Gastrocnemius medialis (tissue), 4 donors: ENCODE measurements at regions not wholly inside any gene's neighbourhood (a gene's known extent, or its start where the extent isn't known, plus 50 kb on each side); places are given as distances from the start of the nearest gene placed in this dataset.

Experiments used
- ATAC-seq, 2 donors: fragments of 150-250 bp; one replicate each; pipeline ENCODE4 v1.9.1; 2016
- DNase-seq, 2 donors: peaks; one replicate each; pipeline ENCODE4 v3.0.0-alpha.2; 2019
- H3K27ac ChIP-seq, 4 donors: fragments of 200-600 bp; sonication (generic); 1 replicate in 1 of 4; 2 replicates in 3 of 4; pipeline ENCODE4 v1.5.1; 2016 to 2018; ENCODE audit warnings: mild to moderate bottlenecking in 2 of 4, moderate library complexity in 1 of 4
- H3K27me3 ChIP-seq, 3 donors: fragments of 200-600 bp; sonication (generic) in 2 of 3; 1 replicate in 1 of 3; 2 replicates in 2 of 3; pipeline versions ENCODE4 v1.5.1 to v1.6.0; 2016 to 2019; ENCODE audit warnings: mild to moderate bottlenecking in 1 of 3, moderate library complexity in 1 of 3
- H3K36me3 ChIP-seq, 2 donors: fragments of 200-600 bp; sonication (generic) in 1 of 2; one replicate each; pipeline ENCODE4 v1.5.1; 2017 to 2018
- H3K4me1 ChIP-seq, 2 donors: fragments of 200-600 bp; sonication (generic) in 1 of 2; one replicate each; pipeline ENCODE4 v1.5.1; 2016 to 2017; ENCODE audit warnings: mild to moderate bottlenecking in 2 of 2
- H3K4me3 ChIP-seq, 4 donors: fragments of 200-600 bp; sonication (generic) in 3 of 4; 1 replicate in 1 of 4; 2 replicates in 3 of 4; pipeline ENCODE4 v1.5.1; 2016 to 2019; ENCODE audit warnings: mild to moderate bottlenecking in 2 of 4
- H3K9me3 ChIP-seq, 3 donors: fragments of 200-600 bp; sonication (generic) in 2 of 3; 1 replicate in 1 of 3; 2 replicates in 2 of 3; pipeline ENCODE4 v1.5.1; 2016 to 2019
- CTCF ChIP-seq, 5 experiments: fragments of 450-650 bp in 3 of 5; fragments of 200-600 bp in 2 of 5; sonication (generic) in 2 of 5; IDR thresholded peaks in 4 of 5; conservative IDR thresholded peaks in 1 of 5; 1 replicate in 4 of 5; 2 replicates in 1 of 5; pipeline ENCODE4 v1.5.1; 2016 to 2019; ENCODE audit warnings: antibody characterized with exemption in 5 of 5, mild to moderate bottlenecking in 3 of 5, moderate library complexity in 3 of 5
- POLR2A ChIP-seq, 2 donors: fragments of 450-650 bp; IDR thresholded peaks; one replicate each; pipeline ENCODE4 v1.6.1; 2017; ENCODE audit warnings: antibody characterized with exemption in 2 of 2, mild to moderate bottlenecking in 2 of 2, moderate library complexity in 2 of 2
- in situ Hi-C, 4 donors: fragments of 200-750 bp; cut with MboI; loops; one replicate each; pipeline versions ENCODE4 v1.15.0 to v1.8.0; 2017; ENCODE audit warnings: low sequenced_read_pairs in 4 of 4
- intact Hi-C: fragments of 100-400 bp; cut with DNase I; formaldehyde crosslinking; loops from one replicate; pipeline ENCODE4 v1.15.1; 2023; ENCODE audit warnings: low total_unique reads

GRCh38 chr6:102944475-102944874, 1551.0 kb downstream of the GRIK2 start:
- H3K27me3 ChIP-seq: no peaks in the 10 kb centered on the region
- no peak overlapping the region for H3K27ac ChIP-seq
- H3K4me1 ChIP-seq: no peaks in the 10 kb centered on the region
- H3K36me3 ChIP-seq: no peaks in the 10 kb centered on the region
- DNase-seq: no peak
- intact Hi-C loops: no loop called here
- in situ Hi-C loops: no loop called here
- H3K9me3 ChIP-seq: no peaks in the 10 kb centered on the region
- TF ChIP-seq POLR2A (IDR thresholded peaks at IDR 0.05): no peak
- no peak for TF ChIP-seq CTCF (IDR thresholded peaks at IDR 0.05 in 4 of 5, conservative IDR thresholded peaks at IDR 0.05 in 1 of 5)
- no peak for ATAC-seq
- H3K4me3 ChIP-seq: no peak overlapping the region

GRCh38 chr6:102942206-102942605, 1548.7 kb downstream of the GRIK2 start:
- TF ChIP-seq CTCF (IDR thresholded peaks at IDR 0.05 in 4 of 5, conservative IDR thresholded peaks at IDR 0.05 in 1 of 5) (no peak), POLR2A (IDR thresholded peaks at IDR 0.05) (no peak)
- H3K9me3 ChIP-seq: no peaks in the 10 kb centered on the region
- H3K4me3 ChIP-seq: no peak overlapping the region
- no peaks in the 10 kb centered on the region for H3K27me3 ChIP-seq
- H3K36me3 ChIP-seq: no peaks in the 10 kb centered on the region
- intact Hi-C loops: no loop called here
- H3K27ac ChIP-seq: no peak overlapping the region
- ATAC-seq: no peak
- in situ Hi-C loops: no loop called here
- no peaks in the 10 kb centered on the region for H3K4me1 ChIP-seq
- no peak for DNase-seq

- Histone ChIP-seq H3K9me3 (no peaks in the 10 kb centered on the region), H3K4me1 (no peaks in the 10 kb centered on the region), H3K4me3 (no peak overlapping the region), H3K27me3 (no peaks in the 10 kb centered on the region), H3K27ac (no peak overlapping the region), H3K36me3 (no peaks in the 10 kb centered on the region)
- ATAC-seq: no peak
- no peak for DNase-seq
- intact Hi-C loops (no loop called here), in situ Hi-C loops (no loop called here)
- no peak for TF ChIP-seq CTCF (IDR thresholded peaks at IDR 0.05 in 4 of 5, conservative IDR thresholded peaks at IDR 0.05 in 1 of 5)
- TF ChIP-seq POLR2A (IDR thresholded peaks at IDR 0.05): no peak
Measured at GRCh38 chr6:102936959-102937358, 1543.5 kb downstream of the GRIK2 start.

- ATAC-seq: no peak
- no peaks in the 10 kb centered on the region for H3K36me3 ChIP-seq
- in situ Hi-C loops (no loop called here), intact Hi-C loops (no loop called here)
- H3K4me3 ChIP-seq: no peak overlapping the region
- H3K27ac ChIP-seq: no peak overlapping the region
- no peaks in the 10 kb centered on the region for H3K27me3 ChIP-seq
- H3K9me3 ChIP-seq: no peaks in the 10 kb centered on the region
- DNase-seq: no peak
- H3K4me1 ChIP-seq: no peaks in the 10 kb centered on the region
- TF ChIP-seq CTCF (IDR thresholded peaks at IDR 0.05 in 4 of 5, conservative IDR thresholded peaks at IDR 0.05 in 1 of 5) (no peak), POLR2A (IDR thresholded peaks at IDR 0.05) (no peak)
Measured at GRCh38 chr6:102928109-102928508, 1534.6 kb downstream of the GRIK2 start.

- DNase-seq: no peak
- TF ChIP-seq POLR2A (IDR thresholded peaks at IDR 0.05) (no peak), CTCF (IDR thresholded peaks at IDR 0.05 in 4 of 5, conservative IDR thresholded peaks at IDR 0.05 in 1 of 5) (no peak)
- H3K9me3 ChIP-seq: no peaks in the 10 kb centered on the region
- in situ Hi-C loops: no loop called here
- H3K27ac ChIP-seq: no peak overlapping the region
- H3K4me3 ChIP-seq: no peak overlapping the region
- intact Hi-C loops: no loop called here
- H3K4me1 ChIP-seq: no peaks in the 10 kb centered on the region
- no peaks in the 10 kb centered on the region for H3K27me3 ChIP-seq
- ATAC-seq: no peak
- H3K36me3 ChIP-seq: no peaks in the 10 kb centered on the region
Measured at GRCh38 chr6:102918161-102918560, 1524.7 kb downstream of the GRIK2 start.
